ENCODE measurements at regions not wholly inside any gene's neighbourhood (a gene's known extent, or its start where the extent isn't known, plus 50 kb on each side); places are given as distances from the start of the nearest gene placed in this dataset.
A peak's percentile ranks its signal among the peaks of the same experiment; 100 is the strongest.
"Not testable (repeated sequence)": the region's sequence is repeated elsewhere in the genome, so short reads cannot be mapped to it uniquely, and the experiment has no call there.

DNA sequence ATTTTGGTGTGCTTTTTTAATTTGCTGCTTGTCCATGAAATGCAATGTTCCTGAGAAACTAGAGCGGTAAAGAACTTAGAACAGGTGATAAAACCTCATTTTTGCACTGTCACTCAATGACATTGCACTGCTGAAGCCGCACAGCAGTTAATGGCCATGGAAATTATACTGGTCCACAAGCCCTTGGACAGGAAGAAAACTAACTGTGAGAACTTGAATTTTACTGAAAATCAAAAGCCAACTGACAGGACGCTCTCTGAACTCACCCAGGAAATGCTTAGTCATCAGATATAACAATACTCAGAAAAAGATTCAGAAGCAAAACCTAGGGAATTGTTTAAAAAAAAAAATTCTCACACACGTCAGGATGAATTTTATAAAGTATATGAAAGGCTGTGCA is 246.4 kb upstream of the SLC7A11 start:
- H4K20me1 ChIP-seq, result no peaks in the 10 kb centered on the region
- H3K4me2 ChIP-seq, result peak overlapping the region in 3 of 11 experiments; percentile 40 to 53 (median 46); a peak in 5 of 22 replicates
- H3K4me3 ChIP-seq, result no peak overlapping the region
- H3K27ac ChIP-seq, result no peak overlapping the region
- H3K27me3 ChIP-seq, result no peaks in the 10 kb centered on the region
- H3K9me3 ChIP-seq (replicated peaks in 1 of 11), result peaks cover 0 to 4% (median 0%) of the 10 kb centered on the region in 11 experiments; a peak in 2 of 22 replicates
- H3K36me3 ChIP-seq, result no peaks in the 10 kb centered on the region
- TF ChIP-seq Cebpa-rat (IDR thresholded peaks at IDR 0.05), result no peak
- peaks cover 0 to 12% (median 0%) of the 10 kb centered on the region in 10 experiments; a peak in 7 of 20 replicates for H3K4me1 ChIP-seq
- no peak overlapping the region for H3K9ac ChIP-seq

DNA sequence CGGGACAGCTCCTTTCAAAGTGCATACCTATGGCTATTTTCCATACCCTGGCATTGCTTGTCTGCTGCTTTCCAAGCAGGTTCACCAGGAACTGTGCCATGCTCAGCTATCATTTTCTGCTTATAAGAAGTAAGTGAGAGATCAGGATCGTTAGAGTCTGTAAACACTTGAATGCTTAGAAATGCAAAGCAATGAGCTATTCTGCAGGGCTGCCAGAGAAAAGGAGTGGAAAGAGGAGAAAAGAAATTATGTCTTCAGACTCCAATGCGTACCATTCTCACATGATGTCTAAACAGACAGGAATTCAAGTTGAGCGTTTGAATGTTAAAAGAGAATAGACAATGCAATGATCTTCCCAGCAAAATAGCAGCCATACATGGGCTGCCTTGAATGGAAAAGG is 245.5 kb upstream of the SLC7A11 start:
- Histone ChIP-seq H3K9me3 (replicated peaks in 1 of 11) (peaks cover 0 to 4% (median 0%) of the 10 kb centered on the region in 11 experiments; a peak in 2 of 22 replicates), H3K4me1 (peaks cover 0 to 12% (median 0%) of the 10 kb centered on the region in 10 experiments; a peak in 7 of 20 replicates), H3K36me3 (no peaks in the 10 kb centered on the region), H3K27ac (no peak overlapping the region), H3K4me2 (no peak overlapping the region), H3K4me3 (no peak overlapping the region), H3K9ac (no peak overlapping the region), H3K27me3 (no peaks in the 10 kb centered on the region), H4K20me1 (no peaks in the 10 kb centered on the region)
- no peak for TF ChIP-seq Cebpa-rat (IDR thresholded peaks at IDR 0.05)

GRCh38 chr4:138487230-138487629 is 245.1 kb upstream of the SLC7A11 start:
- Histone ChIP-seq H4K20me1 (no peaks in the 10 kb centered on the region), H3K4me3 (no peak overlapping the region), H3K36me3 (no peaks in the 10 kb centered on the region), H3K4me2 (no peak overlapping the region), H3K27me3 (no peaks in the 10 kb centered on the region), H3K27ac (no peak overlapping the region), H3K9ac (no peak overlapping the region), H3K4me1 (peaks cover 0 to 12% (median 0%) of the 10 kb centered on the region in 10 experiments; a peak in 7 of 20 replicates), H3K9me3 (replicated peaks in 1 of 11) (peaks cover 0 to under 1% (median 0%) of the 10 kb centered on the region in 11 experiments; a peak in 2 of 22 replicates)
- TF ChIP-seq Cebpa-rat (IDR thresholded peaks at IDR 0.05), result no peak

DNA sequence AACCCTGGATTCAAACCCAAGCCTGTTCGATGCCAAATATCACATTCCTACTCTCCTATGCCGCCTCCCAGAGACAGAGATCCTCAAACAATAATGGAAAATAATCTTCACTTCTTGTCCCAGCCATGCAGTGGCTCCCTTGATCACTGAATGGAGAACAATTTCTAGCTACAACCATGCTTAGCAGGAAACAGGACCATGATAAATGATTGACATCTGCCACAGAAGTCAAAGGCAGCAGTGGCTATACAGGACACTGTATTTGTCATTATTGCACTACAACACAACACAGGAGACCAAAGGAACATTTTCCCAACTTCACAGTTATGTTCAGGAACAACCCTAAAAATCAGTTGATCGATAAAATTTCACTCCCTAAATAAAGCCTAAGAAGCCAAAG is 243.3 kb upstream of the SLC7A11 start:
- no peaks in the 10 kb centered on the region for H3K36me3 ChIP-seq
- H3K27me3 ChIP-seq, result no peaks in the 10 kb centered on the region
- H3K4me2 ChIP-seq, result no peak overlapping the region
- no peak overlapping the region for H3K4me3 ChIP-seq
- no peak overlapping the region for H3K9ac ChIP-seq
- TF ChIP-seq Cebpa-rat (IDR thresholded peaks at IDR 0.05), result no peak
- H3K9me3 ChIP-seq (replicated peaks in 1 of 11), result peaks cover 0 to 11% (median 2%) of the 10 kb centered on the region in 11 experiments; a peak in 4 of 22 replicates
- no peak overlapping the region for H3K27ac ChIP-seq
- H4K20me1 ChIP-seq, result no peaks in the 10 kb centered on the region
- peaks cover 0 to 12% (median 0%) of the 10 kb centered on the region in 10 experiments; a peak in 7 of 20 replicates for H3K4me1 ChIP-seq

DNA sequence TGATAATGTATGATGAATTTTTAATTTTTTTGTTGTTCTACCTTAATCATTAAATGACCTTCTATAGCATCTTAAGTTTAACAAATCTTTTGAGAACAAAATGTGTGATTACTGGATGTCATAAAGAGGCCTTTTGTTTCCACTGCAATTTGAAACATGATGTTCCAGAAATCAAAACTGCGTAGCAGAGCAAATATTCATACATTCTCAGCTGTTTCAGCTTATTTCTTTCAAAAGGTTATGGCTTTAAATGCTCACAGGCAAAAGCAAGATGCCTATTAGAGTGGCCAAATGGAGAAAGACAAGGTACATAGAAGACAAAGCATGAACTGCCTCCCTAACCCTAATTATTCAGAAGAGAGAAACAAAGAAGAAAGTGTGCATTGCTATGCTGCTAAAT is 233.0 kb upstream of the SLC7A11 start:
- no peak for TF ChIP-seq Cebpa-rat (IDR thresholded peaks at IDR 0.05)
- Histone ChIP-seq H3K27me3 (no peaks in the 10 kb centered on the region), H3K36me3 (no peaks in the 10 kb centered on the region)

DNA sequence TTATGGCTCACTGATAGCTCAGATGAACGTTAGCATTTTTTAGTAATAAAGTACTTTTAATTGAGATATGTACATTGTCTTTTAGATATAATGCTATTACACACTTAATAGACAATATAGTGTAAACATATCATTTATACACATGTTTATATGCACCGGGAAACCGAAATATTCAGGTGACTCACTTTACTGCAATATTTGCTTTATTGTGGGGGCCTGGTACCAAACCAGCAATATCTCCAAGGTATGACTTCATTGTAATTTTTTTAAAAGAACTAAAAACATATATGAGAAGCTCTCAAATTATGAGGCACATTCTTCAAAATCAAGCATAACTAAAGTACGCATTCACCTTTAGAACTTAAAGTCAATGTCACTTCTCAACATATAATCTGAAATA is 231.2 kb upstream of the SLC7A11 start:
- no peaks in the 10 kb centered on the region for H3K27me3 ChIP-seq
- H3K9me3 ChIP-seq (replicated peaks in 1 of 11), result no peaks in the 10 kb centered on the region; a peak in 1 of 22 replicates
- no peaks in the 10 kb centered on the region for H3K4me1 ChIP-seq
- H4K20me1 ChIP-seq, result no peaks in the 10 kb centered on the region
- H3K27ac ChIP-seq, result no peak overlapping the region
- H3K4me3 ChIP-seq, result no peak overlapping the region
- TF ChIP-seq Cebpa-rat (IDR thresholded peaks at IDR 0.05), result no peak
- no peaks in the 10 kb centered on the region for H3K36me3 ChIP-seq
- no peak overlapping the region for H3K9ac ChIP-seq
- H3K4me2 ChIP-seq, result no peak overlapping the region

More for the DNA sequence above, 233.0 kb upstream of the SLC7A11 start:
- H3K27ac ChIP-seq, result no peak overlapping the region
- no peaks in the 10 kb centered on the region; a peak in 1 of 22 replicates for H3K9me3 ChIP-seq (replicated peaks in 1 of 11)
- H3K4me1 ChIP-seq, result no peaks in the 10 kb centered on the region
- H4K20me1 ChIP-seq, result no peaks in the 10 kb centered on the region
- no peak overlapping the region for H3K4me3 ChIP-seq
- H3K9ac ChIP-seq, result no peak overlapping the region
- no peak overlapping the region for H3K4me2 ChIP-seq

GRCh38 chr4:138460477-138461414 is 218.6 kb upstream of the SLC7A11 start:
- H3K9me3 ChIP-seq (replicated peaks in 1 of 11), result no peaks in the 10 kb centered on the region
- no peak for TF ChIP-seq Cebpa-rat (IDR thresholded peaks at IDR 0.05)
- no peak overlapping the region for H3K4me2 ChIP-seq
- H3K4me3 ChIP-seq, result no peak overlapping the region
- H3K27ac ChIP-seq, result no peak overlapping the region
- no peaks in the 10 kb centered on the region for H3K27me3 ChIP-seq
- no peaks in the 10 kb centered on the region for H4K20me1 ChIP-seq
- 0 out of 20 replicates have a peak, but pooled peaks cover 0 to 5% (median 0%) of the 10 kb centered on the region in 10 experiments for H3K4me1 ChIP-seq
- no peak overlapping the region for H3K9ac ChIP-seq
- H3K36me3 ChIP-seq, result no peaks in the 10 kb centered on the region

DNA sequence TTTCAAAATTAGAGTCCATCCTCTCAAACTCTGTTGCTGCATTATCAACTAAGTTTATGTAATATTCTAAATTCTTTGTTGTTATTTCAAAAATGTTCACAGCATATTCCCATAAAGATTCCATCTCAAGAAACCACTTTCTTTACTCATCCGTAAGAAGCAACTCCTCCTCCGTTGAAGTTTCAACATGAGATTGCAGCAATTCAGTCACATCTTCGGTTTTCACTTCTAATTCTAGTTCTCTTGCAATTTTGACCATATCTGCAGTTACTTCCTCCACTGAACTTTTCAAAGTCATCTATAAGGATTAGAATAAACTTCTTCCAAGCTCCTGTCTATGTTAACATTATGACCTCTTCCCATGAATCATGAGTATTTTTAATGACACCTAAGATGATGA is 216.6 kb upstream of the SLC7A11 start:
- peak overlapping the region in 2 of 11 experiments; percentile 1 to 26; a peak in 3 of 22 replicates for H3K4me2 ChIP-seq
- H3K36me3 ChIP-seq, result no peaks in the 10 kb centered on the region
- H3K27ac ChIP-seq, result no peak overlapping the region
- H4K20me1 ChIP-seq, result no peaks in the 10 kb centered on the region
- no peak for TF ChIP-seq Cebpa-rat (IDR thresholded peaks at IDR 0.05)
- H3K4me3 ChIP-seq, result no peak overlapping the region
- no peaks in the 10 kb centered on the region for H3K27me3 ChIP-seq
- no peaks in the 10 kb centered on the region for H3K9me3 ChIP-seq (replicated peaks in 1 of 11)
- no peak overlapping the region for H3K9ac ChIP-seq
- 0 out of 20 replicates have a peak, but pooled peaks cover 0 to 6% (median 0%) of the 10 kb centered on the region in 10 experiments for H3K4me1 ChIP-seq

GRCh38 chr4:138456349-138456748 is 214.2 kb upstream of the SLC7A11 start:
- H4K20me1 ChIP-seq; H3K9me3 ChIP-seq (replicated peaks in 1 of 11); H3K4me3 ChIP-seq; H3K4me2 ChIP-seq; H3K27me3 ChIP-seq; H3K36me3 ChIP-seq; H3K9ac ChIP-seq; H3K27ac ChIP-seq: not testable (repeated sequence)
- peaks cover 0 to 30% (median 4%) of the 10 kb centered on the region in 10 experiments; a peak in 10 of 20 replicates for H3K4me1 ChIP-seq
